Mesenchymal stem cell (in vitro differentiated cells and primary cell): ENCODE measurements at regions not wholly inside any gene's neighbourhood (a gene's known extent, or its start where the extent isn't known, plus 50 kb on each side); places are given as distances from the start of the nearest gene placed in this dataset.

ENCODE experiments used
- DNase-seq: peaks from one replicate; pipeline ENCODE4 v3.0.0-alpha.2; 2013
- H2AFZ ChIP-seq: one replicate; pipeline ENCODE4 v1.6.1; 2013; ENCODE audit warnings: low read depth, mild to moderate bottlenecking, control low read depth, inconsistent platforms, low read length, moderate library complexity
- H2AK5ac ChIP-seq: 2 replicates; pipeline ENCODE4 v1.6.1; 2013; ENCODE audit warnings: low read length, moderate library complexity, mild to moderate bottlenecking, inconsistent platforms; ENCODE audit not compliant: severe bottlenecking
- H2BK120ac ChIP-seq: one replicate; pipeline ENCODE4 v1.6.1; 2013; ENCODE audit warnings: low read depth, mild to moderate bottlenecking, inconsistent platforms, low read length, moderate library complexity
- H2BK12ac ChIP-seq, 2 experiments: one replicate each; pipeline ENCODE4 v1.6.1; 2013; ENCODE audit warnings: inconsistent platforms in 2 of 2, low read length in 2 of 2, mild to moderate bottlenecking in 2 of 2, moderate library complexity in 2 of 2, control low read depth in 1 of 2
- H2BK15ac ChIP-seq: one replicate; pipeline ENCODE4 v1.6.1; 2013; ENCODE audit warnings: mild to moderate bottlenecking, low read depth, inconsistent platforms; ENCODE audit not compliant: poor library complexity, severe bottlenecking
- H2BK5ac ChIP-seq: 2 replicates; pipeline ENCODE4 v1.6.1; 2013; ENCODE audit warnings: low read depth, mild to moderate bottlenecking, low read length, control low read depth, inconsistent platforms; ENCODE audit not compliant: poor library complexity, severe bottlenecking
- H3K14ac ChIP-seq, 2 experiments: one replicate each; pipeline ENCODE4 v1.6.1; 2013; ENCODE audit warnings: inconsistent platforms in 2 of 2, low read length in 2 of 2, control low read depth in 1 of 2, mild to moderate bottlenecking in 1 of 2, moderate library complexity in 1 of 2
- H3K18ac ChIP-seq, 2 experiments: one replicate each; pipeline ENCODE4 v1.6.1; 2013; ENCODE audit warnings: inconsistent platforms in 2 of 2, low read length in 2 of 2, control low read depth in 1 of 2, low read depth in 1 of 2, mild to moderate bottlenecking in 1 of 2
- H3K23ac ChIP-seq, 2 experiments: one replicate each; pipeline ENCODE4 v1.6.1; 2013; ENCODE audit warnings: inconsistent platforms in 2 of 2, low read length in 2 of 2, mild to moderate bottlenecking in 2 of 2, moderate library complexity in 2 of 2, control low read depth in 1 of 2
- H3K27ac ChIP-seq: 2 replicates; pipeline ENCODE4 v1.5.1; 2013; ENCODE audit warnings: mild to moderate bottlenecking, moderate library complexity, low read length, control low read depth, inconsistent platforms; ENCODE audit not compliant: poor library complexity, severe bottlenecking
- H3K27me3 ChIP-seq, 2 experiments: 2 replicates each; pipeline versions ENCODE4 v1.6.1 to v1.7.0; 2013; ENCODE audit warnings: low read length in 2 of 2, mild to moderate bottlenecking in 2 of 2, moderate library complexity in 2 of 2, control low read depth in 1 of 2, inconsistent platforms in 1 of 2; ENCODE audit not compliant: control insufficient read depth in 1 of 2, insufficient read depth in 1 of 2
- H3K36me3 ChIP-seq, 2 experiments: 2 replicates each; pipeline versions ENCODE4 v1.6.1 to v1.7.0; 2013; ENCODE audit warnings: low read length in 2 of 2, control low read depth in 1 of 2, inconsistent platforms in 1 of 2, low read depth in 1 of 2, mild to moderate bottlenecking in 1 of 2; ENCODE audit not compliant: insufficient read depth in 2 of 2, control insufficient read depth in 1 of 2
- H3K4ac ChIP-seq, 2 experiments: one replicate each; pipeline ENCODE4 v1.6.1; 2013; ENCODE audit warnings: inconsistent platforms in 2 of 2, low read length in 2 of 2, mild to moderate bottlenecking in 2 of 2, moderate library complexity in 2 of 2, control low read depth in 1 of 2, low read depth in 1 of 2
- H3K4me1 ChIP-seq: 2 replicates; pipeline ENCODE4 v1.6.1; 2013; ENCODE audit warnings: low read depth, low read length, control low read depth; ENCODE audit not compliant: control insufficient read depth, insufficient read depth
- H3K4me2 ChIP-seq: 2 replicates; pipeline ENCODE4 v1.6.1; 2013; ENCODE audit warnings: low read length, mild to moderate bottlenecking, inconsistent platforms; ENCODE audit not compliant: poor library complexity, severe bottlenecking
- H3K4me3 ChIP-seq, 2 experiments: 2 replicates each; pipeline versions ENCODE4 v1.5.1 to v1.7.0; 2013; ENCODE audit warnings: low read length in 2 of 2, mild to moderate bottlenecking in 2 of 2, control low read depth in 1 of 2, low read depth in 1 of 2; ENCODE audit not compliant: insufficient read depth in 1 of 2
- H3K79me1 ChIP-seq: replicated peaks from 2 replicates; pipeline ENCODE4 v1.6.1; 2013; ENCODE audit warnings: mild to moderate bottlenecking, control low read depth, low read length, inconsistent platforms; ENCODE audit not compliant: poor library complexity, severe bottlenecking
- H3K9ac ChIP-seq: 2 replicates; pipeline ENCODE4 v1.7.0; 2013; ENCODE audit warnings: mild to moderate bottlenecking, low read length, moderate library complexity
- H3K9me3 ChIP-seq: 2 replicates; pipeline ENCODE4 v1.7.0; 2013; ENCODE audit warnings: mild to moderate bottlenecking, low read length; ENCODE audit not compliant: control insufficient read depth
- H4K8ac ChIP-seq: one replicate; pipeline ENCODE4 v1.6.1; 2013; ENCODE audit warnings: inconsistent platforms, mild to moderate bottlenecking, low read length, moderate library complexity
- H4K91ac ChIP-seq: one replicate; pipeline ENCODE4 v1.6.1; 2013; ENCODE audit warnings: mild to moderate bottlenecking, low read length, inconsistent platforms
- WGBS: methylation state at CpG from one replicate; pipeline ENCODE4 v1.1.7; 2013; ENCODE audit warnings: mixed read lengths; 5-methylcytosine and 5-hydroxymethylcytosine counted together

GRCh38 chr11:95435628-95436353, 204.8 kb upstream of the SESN3 start:
- H2BK12ac ChIP-seq, result no peak overlapping the region
- H2BK120ac ChIP-seq, result no peak overlapping the region
- no peak overlapping the region for H3K4ac ChIP-seq
- H3K23ac ChIP-seq, result no peak overlapping the region
- no peak overlapping the region for H3K27ac ChIP-seq
- H3K9ac ChIP-seq, result no peak overlapping the region
- no peak for DNase-seq
- H3K4me2 ChIP-seq, result no peak overlapping the region
- H2BK15ac ChIP-seq, result no peak overlapping the region
- H3K18ac ChIP-seq, result no peak overlapping the region
- no peaks in the 10 kb centered on the region for H3K9me3 ChIP-seq
- no peak overlapping the region for H4K8ac ChIP-seq
- H3K14ac ChIP-seq, result no peak overlapping the region
- 83% methylated on average over 1 of the region's 9 CpGs for WGBS
- H3K4me1 ChIP-seq, result no peaks in the 10 kb centered on the region
- H3K36me3 ChIP-seq, result no peaks in the 10 kb centered on the region
- no peak overlapping the region for H2AFZ ChIP-seq
- H2BK5ac ChIP-seq, result no peak overlapping the region
- no peaks in the 10 kb centered on the region for H3K79me1 ChIP-seq
- H3K4me3 ChIP-seq, result no peak overlapping the region
- no peak overlapping the region for H4K91ac ChIP-seq
- H3K27me3 ChIP-seq, result no peaks in the 10 kb centered on the region
- H2AK5ac ChIP-seq, result no peak overlapping the region

GRCh38 chr11:95435192-95435591, 204.2 kb upstream of the SESN3 start:
- H3K4me3 ChIP-seq, result no peak overlapping the region
- no peak overlapping the region for H3K4me2 ChIP-seq
- no peak overlapping the region for H2BK5ac ChIP-seq
- H3K27me3 ChIP-seq, result no peaks in the 10 kb centered on the region
- no peak overlapping the region for H3K23ac ChIP-seq
- H4K8ac ChIP-seq, result no peak overlapping the region
- no peak overlapping the region for H3K27ac ChIP-seq
- no peak overlapping the region for H2AFZ ChIP-seq
- no peaks in the 10 kb centered on the region for H3K9me3 ChIP-seq
- no peak overlapping the region for H3K4ac ChIP-seq
- WGBS, result 90% methylated on average over 3 of the region's 3 CpGs
- no peaks in the 10 kb centered on the region for H3K79me1 ChIP-seq
- H2BK120ac ChIP-seq, result no peak overlapping the region
- no peak overlapping the region for H3K14ac ChIP-seq
- H4K91ac ChIP-seq, result no peak overlapping the region
- DNase-seq, result no peak
- H3K36me3 ChIP-seq, result no peaks in the 10 kb centered on the region
- H2BK12ac ChIP-seq, result no peak overlapping the region
- no peak overlapping the region for H3K18ac ChIP-seq
- no peak overlapping the region for H3K9ac ChIP-seq
- H3K4me1 ChIP-seq, result no peaks in the 10 kb centered on the region
- no peak overlapping the region for H2AK5ac ChIP-seq
- H2BK15ac ChIP-seq, result no peak overlapping the region

- no peak overlapping the region for H3K9ac ChIP-seq
- H3K9me3 ChIP-seq, result no peaks in the 10 kb centered on the region
- no peak overlapping the region for H3K4ac ChIP-seq
- no peak overlapping the region for H3K14ac ChIP-seq
- no peak overlapping the region for H3K18ac ChIP-seq
- no peak overlapping the region for H3K23ac ChIP-seq
- no peaks in the 10 kb centered on the region for H3K79me1 ChIP-seq
- H2BK120ac ChIP-seq, result no peak overlapping the region
- H2BK5ac ChIP-seq, result no peak overlapping the region
- no peak overlapping the region for H4K8ac ChIP-seq
- H3K27ac ChIP-seq, result no peak overlapping the region
- H2AFZ ChIP-seq, result no peak overlapping the region
- no CpG with 5 or more reads among the region's 1 CpG for WGBS
- H3K36me3 ChIP-seq, result no peaks in the 10 kb centered on the region
- no peaks in the 10 kb centered on the region for H3K27me3 ChIP-seq
- DNase-seq, result no peak
- no peak overlapping the region for H2BK12ac ChIP-seq
- no peaks in the 10 kb centered on the region for H3K4me1 ChIP-seq
- H3K4me2 ChIP-seq, result no peak overlapping the region
- no peak overlapping the region for H2BK15ac ChIP-seq
- H3K4me3 ChIP-seq, result no peak overlapping the region
- H2AK5ac ChIP-seq, result no peak overlapping the region
- H4K91ac ChIP-seq, result no peak overlapping the region
Observed at GRCh38 chr11:95434489-95435057, 203.6 kb upstream of the SESN3 start.

- Histone ChIP-seq H3K4me3 (no peak overlapping the region), H3K4ac (no peak overlapping the region), H3K79me1 (no peaks in the 10 kb centered on the region), H2AFZ (no peak overlapping the region), H2AK5ac (no peak overlapping the region), H3K4me2 (no peak overlapping the region), H3K36me3 (no peaks in the 10 kb centered on the region), H2BK5ac (no peak overlapping the region), H3K14ac (no peak overlapping the region), H4K8ac (no peak overlapping the region), H3K4me1 (no peaks in the 10 kb centered on the region), H3K9me3 (no peaks in the 10 kb centered on the region), H2BK120ac (no peak overlapping the region), H3K9ac (no peak overlapping the region), H3K18ac (no peak overlapping the region), H2BK12ac (no peak overlapping the region), H4K91ac (no peak overlapping the region), H3K27ac (no peak overlapping the region), H2BK15ac (no peak overlapping the region), H3K27me3 (no peaks in the 10 kb centered on the region), H3K23ac (no peak overlapping the region)
- WGBS, result no CpG with 5 or more reads among the region's 2 CpGs
- no peak for DNase-seq
Observed at GRCh38 chr11:95434009-95434408, 203.0 kb upstream of the SESN3 start.
